ENCODE measurements at regions not wholly inside any gene's neighbourhood (a gene's known extent, or its start where the extent isn't known, plus 50 kb on each side); places are given as distances from the start of the nearest gene placed in this dataset.

GRCh38 chr5:166356096-166356495, 1935.3 kb upstream of the WWC1 start:
- no peaks in the 10 kb centered on the region for H3K4me1 Mint-ChIP-seq
- H3K27me3 Mint-ChIP-seq (ENCODE audit: low read depth in 2 of 2) = no peaks in the 10 kb centered on the region
- intact Hi-C loops (cut with micrococcal nuclease) = no loop called here
- H3K27ac ChIP-seq (ENCODE audit: low read length) = no peak overlapping the region
- no peaks in the 10 kb centered on the region for H3K4me1 ChIP-seq (ENCODE audit: control insufficient read depth, insufficient read depth, low read length)
- TF ChIP-seq CTCF (IDR thresholded peaks at IDR 0.05) = no peak
- no peak overlapping the region for H3K4me3 Mint-ChIP-seq
- no peaks in the 10 kb centered on the region for H3K36me3 Mint-ChIP-seq
- DNase-seq (no peak), ATAC-seq (no peak)
- H3K27ac Mint-ChIP-seq = no peak overlapping the region
- peaks cover 12 to 17% of the 10 kb centered on the region in 2 donors for H3K9me3 Mint-ChIP-seq
- WGBS (ENCODE audit: insufficient coverage) = 64% methylated on average over 2 of the region's 5 CpGs
- H3K9me3 ChIP-seq (ENCODE audit: control insufficient read depth, insufficient read depth, low read length) = no peaks in the 10 kb centered on the region
- H3K4me3 ChIP-seq (ENCODE audit: low read length) = no peak overlapping the region
- no peaks in the 10 kb centered on the region for H3K36me3 ChIP-seq (ENCODE audit: control insufficient read depth, insufficient read depth, low read length)
- H3K27me3 ChIP-seq (ENCODE audit: control insufficient read depth, insufficient read depth, low read length) = no peaks in the 10 kb centered on the region

- H3K9me3 ChIP-seq (ENCODE audit: control insufficient read depth, insufficient read depth, low read length) = peaks cover 5% of the 10 kb centered on the region
- Mint-ChIP-seq H3K4me3 (no peak overlapping the region), H3K9me3 (peaks cover 12 to 19% of the 10 kb centered on the region in 2 donors), H3K36me3 (peaks cover 3% of the 10 kb centered on the region), H3K27me3 (ENCODE audit: low read depth in 2 of 2) (no peaks in the 10 kb centered on the region), H3K4me1 (no peaks in the 10 kb centered on the region), H3K27ac (no peak overlapping the region)
- no peaks in the 10 kb centered on the region for H3K36me3 ChIP-seq (ENCODE audit: control insufficient read depth, insufficient read depth, low read length)
- 60% methylated on average over 1 of the region's 4 CpGs for WGBS (ENCODE audit: insufficient coverage)
- H3K4me1 ChIP-seq (ENCODE audit: control insufficient read depth, insufficient read depth, low read length) = no peaks in the 10 kb centered on the region
- DNase-seq (no peak), ATAC-seq (no peak)
- no peaks in the 10 kb centered on the region for H3K27me3 ChIP-seq (ENCODE audit: control insufficient read depth, insufficient read depth, low read length)
- no peak overlapping the region for H3K4me3 ChIP-seq (ENCODE audit: low read length)
- TF ChIP-seq CTCF (IDR thresholded peaks at IDR 0.05) = no peak
- no peak overlapping the region for H3K27ac ChIP-seq (ENCODE audit: low read length)
- intact Hi-C loops (cut with micrococcal nuclease) = no loop called here
These were observed 1933.2 kb upstream of the WWC1 start for GRCh38 chr5:166358127-166358830.

- no peak for ATAC-seq
- Mint-ChIP-seq H3K27ac (no peak overlapping the region), H3K27me3 (ENCODE audit: low read depth in 2 of 2) (no peaks in the 10 kb centered on the region), H3K36me3 (peaks cover 6% of the 10 kb centered on the region), H3K9me3 (peaks cover 7 to 11% of the 10 kb centered on the region in 2 donors), H3K4me3 (no peak overlapping the region), H3K4me1 (no peaks in the 10 kb centered on the region)
- no peak for DNase-seq
- no peaks in the 10 kb centered on the region for H3K27me3 ChIP-seq (ENCODE audit: control insufficient read depth, insufficient read depth, low read length)
- no peak overlapping the region for H3K4me3 ChIP-seq (ENCODE audit: low read length)
- 82% methylated on average over 5 of the region's 6 CpGs for WGBS (ENCODE audit: insufficient coverage)
- H3K9me3 ChIP-seq (ENCODE audit: control insufficient read depth, insufficient read depth, low read length) = peaks cover 5% of the 10 kb centered on the region
- intact Hi-C loops (cut with micrococcal nuclease) = no loop called here
- H3K27ac ChIP-seq (ENCODE audit: low read length) = no peak overlapping the region
- no peak for TF ChIP-seq CTCF (IDR thresholded peaks at IDR 0.05)
- no peaks in the 10 kb centered on the region for H3K36me3 ChIP-seq (ENCODE audit: control insufficient read depth, insufficient read depth, low read length)
- H3K4me1 ChIP-seq (ENCODE audit: control insufficient read depth, insufficient read depth, low read length) = no peaks in the 10 kb centered on the region
These were observed 1928.2 kb upstream of the WWC1 start for GRCh38 chr5:166363087-166363760.

Data from natural killer cell (primary cell).